K562 (cell line): ENCODE measurements at regions not wholly inside any gene's neighbourhood (a gene's known extent, or its start where the extent isn't known, plus 50 kb on each side); places are given as distances from the start of the nearest gene placed in this dataset.

ENCODE experiments used
- ATAC-seq: fragments of 200-7000 bp; cut with Tn5 transposase; 3 replicates; pipeline ENCODE4 v1.9.1; 2020; ENCODE audit warnings: moderate library complexity
- BruUV-seq: library from RNA; stranded (reverse); fragments of 400-500 nt; replicated peaks from 2 replicates; lab custom pipeline; 2021; lab: Mats Ljungman, UMichigan
- CTCF ChIA-PET: fragments of 300-600 bp; formaldehyde crosslinking; extraction: SDS; loops from one replicate; lab custom pipeline; 2021; ENCODE audit warnings: low intra/inter-chr PET ratio; lab: Yijun Ruan, JAX
- POLR2A ChIA-PET: fragments of 300-600, 350-650 bp; sonication (Branson Sonifier 250); formaldehyde crosslinking; extraction: SDS; loops from one replicate; lab custom pipeline; 2021; ENCODE audit warnings: antibody characterized with exemption, inconsistent platforms; lab: Yijun Ruan, JAX
- DNase-seq, 4 experiments: peaks; one replicate each; pipeline versions ENCODE4 v3.0.0 to v3.0.0-alpha.2; 2011 to 2018; ENCODE audit warnings: low spot score in 3 of 4, mixed read lengths in 3 of 4; ENCODE audit errors: extremely low read depth in 1 of 4
- FAIRE-seq: peaks from 2 replicates; lab custom pipeline; 2011; peaks lifted over from hg19 to GRCh38; lab: Jason Lieb, UNC
- H2AFZ ChIP-seq: 2 replicates; pipeline ENCODE4 v1.6.0; 2011; ENCODE audit warnings: low read depth, low read length, control low read depth, inconsistent platforms
- H3K27ac ChIP-seq: fragments of 200-600 bp; 3 replicates; pipeline ENCODE4 v1.8.0; 2011; ENCODE audit warnings: low read depth, mild to moderate bottlenecking, control low read depth, inconsistent platforms, low read length, moderate library complexity, mixed read lengths; ENCODE audit errors: extremely low read depth
- H3K27me3 ChIP-seq, 2 experiments: fragments of 300-600 bp in 1 of 2; 2 replicates in 1 of 2; 3 replicates in 1 of 2; pipeline versions ENCODE4 v1.6.0 to v1.8.0; 2011; ENCODE audit warnings: inconsistent platforms in 2 of 2, low read length in 2 of 2, mild to moderate bottlenecking in 1 of 2, mixed read lengths in 1 of 2, moderate library complexity in 1 of 2; ENCODE audit not compliant: control insufficient read depth in 2 of 2, insufficient read depth in 2 of 2
- H3K36me3 ChIP-seq: fragments of 300-600 bp; 3 replicates; pipeline ENCODE4 v1.8.0; 2011; ENCODE audit warnings: mild to moderate bottlenecking, low read length, inconsistent platforms; ENCODE audit not compliant: control insufficient read depth, insufficient read depth
- H3K4me1 ChIP-seq, 2 experiments: fragments of 200-600 bp in 1 of 2; replicated peaks in 1 of 2; 2 replicates in 1 of 2; 3 replicates in 1 of 2; pipeline versions ENCODE4 v1.5.1 to v1.8.0; 2011; ENCODE audit warnings: inconsistent platforms in 2 of 2, low read length in 2 of 2, mild to moderate bottlenecking in 1 of 2, mixed read lengths in 1 of 2, moderate library complexity in 1 of 2; ENCODE audit not compliant: control insufficient read depth in 2 of 2, insufficient read depth in 2 of 2
- H3K4me2 ChIP-seq: 2 replicates; pipeline ENCODE4 v1.6.1; 2011; ENCODE audit warnings: low read length, control low read depth, inconsistent platforms, mixed read lengths; ENCODE audit not compliant: insufficient read depth
- H3K4me3 ChIP-seq: fragments of 200-600 bp; sonication (generic), shearing (Covaris generic); 2 replicates; pipeline ENCODE4 v1.5.1; 2016; ENCODE audit warnings: control low read depth, inconsistent platforms
- H3K79me2 ChIP-seq: fragments of 200-600 bp; 3 replicates; pipeline ENCODE4 v1.8.0; 2011; ENCODE audit warnings: low read length, inconsistent platforms; ENCODE audit not compliant: control insufficient read depth, insufficient read depth
- H3K9ac ChIP-seq, 2 experiments: 2 replicates each; pipeline versions ENCODE4 v1.6.0 to v1.6.1; 2011; ENCODE audit warnings: low read depth in 2 of 2, low read length in 2 of 2, control low read depth in 1 of 2, inconsistent platforms in 1 of 2, mild to moderate bottlenecking in 1 of 2, mixed read lengths in 1 of 2; ENCODE audit not compliant: insufficient read depth in 1 of 2
- H3K9me1 ChIP-seq: one replicate; pipeline ENCODE4 v1.6.0; 2011; ENCODE audit warnings: inconsistent platforms, mild to moderate bottlenecking, low read length, moderate library complexity; ENCODE audit not compliant: control insufficient read depth, insufficient read depth
- H3K9me3 ChIP-seq: replicated peaks from 2 replicates; pipeline ENCODE4 v1.5.1; 2011; ENCODE audit warnings: low read depth, low read length, inconsistent platforms; ENCODE audit not compliant: control insufficient read depth, insufficient read depth
- H4K20me1 ChIP-seq: replicated peaks from 2 replicates; pipeline ENCODE4 v1.6.1; 2011; ENCODE audit warnings: low read length, inconsistent platforms, mixed read lengths; ENCODE audit not compliant: control insufficient read depth, insufficient read depth
- ATF7 ChIP-seq: fragments of 450-650 bp; IDR thresholded peaks from 2 replicates; pipeline ENCODE4 v1.7.1; 2014; ENCODE audit warnings: mild to moderate bottlenecking, moderate library complexity
- BHLHE40 ChIP-seq: IDR thresholded peaks from 2 replicates; pipeline ENCODE4 v1.6.1; 2011; ENCODE audit warnings: low read length, improper control_type of control experiment
- FOXA3 ChIP-seq, 2 experiments: fragments of 450-650 bp in 1 of 2; sonication (generic) in 1 of 2; formaldehyde crosslinking; IDR thresholded peaks in 1 of 2; conservative IDR thresholded peaks in 1 of 2; 2 replicates each; pipeline versions ENCODE4 v1.4.0 to v1.8.0; 2020 to 2022; ENCODE audit warnings: mild to moderate bottlenecking in 2 of 2, missing genetic modification reagents in 1 of 2
- HCFC1 ChIP-seq: IDR thresholded peaks from 2 replicates; pipeline ENCODE4 v1.6.1; 2012; ENCODE audit warnings: low read depth, low read length, improper control_type of control experiment
- NFIC ChIP-seq: fragments of 450-650 bp; IDR thresholded peaks from 2 replicates; pipeline ENCODE4 v1.6.1; 2017; ENCODE audit warnings: mild to moderate bottlenecking, inconsistent platforms
- POLR2G ChIP-seq: fragments of 200-400 bp; formaldehyde crosslinking; IDR thresholded peaks from 2 replicates; pipeline ENCODE4 v1.6.1; 2017; ENCODE audit warnings: low read depth, mild to moderate bottlenecking, antibody characterized with exemption, low read length, moderate library complexity
- RAD51 ChIP-seq: fragments of 450-650 bp; IDR thresholded peaks from 2 replicates; pipeline ENCODE4 v1.7.1; 2016; ENCODE audit warnings: low read depth, mild to moderate bottlenecking, borderline replicate concordance
- ZKSCAN3 ChIP-seq: fragments of 250-450 bp; sonication (Bioruptor Pico); IDR thresholded peaks from 2 replicates; pipeline ENCODE4 v1.4.0; 2020
- ZNF197 ChIP-seq: fragments of 200-800 bp; sonication (Bioruptor generic); IDR thresholded peaks from 2 replicates; pipeline ENCODE4 v1.6.1; 2016; ENCODE audit warnings: low read depth, missing genetic modification characterization, missing compliant biosample characterization
- ZNF445 ChIP-seq: fragments of 250-450 bp; sonication (Bioruptor Pico); IDR thresholded peaks from 2 replicates; pipeline ENCODE4 v1.4.0; 2020; ENCODE audit warnings: low read depth, mild to moderate bottlenecking, moderate library complexity
- ZNF644 ChIP-seq: fragments of 200-800 bp; sonication (Bioruptor generic); IDR thresholded peaks from 2 replicates; pipeline ENCODE4 v1.6.1; 2016; ENCODE audit warnings: low read depth, missing genetic modification characterization, missing compliant biosample characterization
- ZNF696 ChIP-seq: fragments of 250-450 bp; sonication (Bioruptor Pico); conservative IDR thresholded peaks from 2 replicates; pipeline ENCODE4 v1.4.0; 2020; ENCODE audit warnings: mild to moderate bottlenecking, moderate library complexity
- WGBS: fragments of 100-300 bp; shearing (Covaris generic); methylation state at CpG from one replicate; pipeline ENCODE4 v1.1.6; 2016; ENCODE audit warnings: low coverage, mixed read lengths; ENCODE audit not compliant: insufficient coverage; ENCODE audit errors: missing lambda C conversion rate; 5-methylcytosine and 5-hydroxymethylcytosine counted together
- in situ Hi-C: fragments of 300-500 bp; cut with MboI; formaldehyde crosslinking; loops from 4 replicates; pipeline ENCODE4 v1.15.0; 2018; ENCODE audit warnings: inconsistent platforms, mixed read lengths
- intact Hi-C: fragments of 100-400 bp; cut with micrococcal nuclease; formaldehyde crosslinking; loops from 2 replicates; pipeline ENCODE4 v1.14.2; 2022
- TF ChIP-seq, protein P1 (sequence below): fragments of 200-400 bp; formaldehyde crosslinking; IDR thresholded peaks from 2 replicates; pipeline ENCODE4 v1.6.1; 2017; ENCODE audit warnings: mild to moderate bottlenecking, low read depth, low read length, moderate library complexity
- TF ChIP-seq, protein P2 (sequence below): fragments of 250-450 bp; sonication (Bioruptor Pico); IDR thresholded peaks from 2 replicates; pipeline ENCODE4 v1.6.1; 2021; ENCODE audit warnings: mild to moderate bottlenecking
- TF ChIP-seq, protein P3 (sequence below): fragments of 450-650 bp; IDR thresholded peaks from 2 replicates; pipeline ENCODE4 v1.6.1; 2016; ENCODE audit warnings: antibody characterized with exemption
- TF ChIP-seq, protein P4 (sequence below): sonication (generic); formaldehyde crosslinking; IDR thresholded peaks from 2 replicates; pipeline ENCODE4 v1.8.0; 2022; ENCODE audit warnings: mild to moderate bottlenecking, missing genetic modification reagents
- TF ChIP-seq, protein P5 (sequence below): fragments of 250-450 bp; sonication (Bioruptor Pico); IDR thresholded peaks from 2 replicates; pipeline ENCODE4 v1.4.0; 2020
- TF ChIP-seq, protein P6 (sequence below): fragments of 250-450 bp; sonication (Bioruptor Pico); IDR thresholded peaks from 2 replicates; pipeline ENCODE4 v1.8.0; 2021; ENCODE audit warnings: borderline replicate concordance, mild to moderate bottlenecking, moderate library complexity; ENCODE audit not compliant: poor library complexity, severe bottlenecking

DNA sequence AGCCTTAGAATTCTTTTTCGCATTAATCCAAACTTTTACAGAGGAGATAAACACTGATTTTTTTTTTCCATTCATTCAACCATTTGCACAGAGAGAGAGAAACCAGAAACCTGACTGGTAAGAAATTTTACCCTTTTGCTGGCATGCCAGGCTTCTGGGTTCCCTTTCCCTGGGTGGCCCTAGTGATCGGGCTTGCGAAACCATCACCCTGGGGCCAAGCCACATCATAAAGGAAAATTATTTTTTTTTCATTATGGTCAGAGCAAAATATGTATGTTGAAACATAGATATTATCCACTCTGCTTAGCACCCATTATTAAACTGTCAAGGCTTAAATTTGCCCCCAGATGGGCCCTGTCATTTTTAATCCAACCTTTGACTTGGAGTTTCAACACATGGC is 55.4 kb upstream of the INHBA start:
- no peak overlapping the region for H2AFZ ChIP-seq
- POLR2A ChIA-PET: no interaction called here
- intact Hi-C loops: no loop called here

More for the DNA sequence above, 55.4 kb upstream of the INHBA start:
- Histone ChIP-seq H3K9ac (no peak overlapping the region), H3K79me2 (no peaks in the 10 kb centered on the region), H3K27me3 (no peaks in the 10 kb centered on the region), H3K9me1 (no peaks in the 10 kb centered on the region), H4K20me1 (no peaks in the 10 kb centered on the region), H3K4me2 (no peak overlapping the region), H3K27ac (no peak overlapping the region), H3K4me1 (no peaks in the 10 kb centered on the region), H3K36me3 (no peaks in the 10 kb centered on the region), H3K4me3 (no peak overlapping the region), H3K9me3 (no peaks in the 10 kb centered on the region)
- ATAC-seq (no peak), DNase-seq (no peak), FAIRE-seq (no peak)
- CTCF ChIA-PET: no interaction called here
- in situ Hi-C loops: no loop called here
- BruUV-seq: no TSS peak
- TF ChIP-seq, protein P1, sequence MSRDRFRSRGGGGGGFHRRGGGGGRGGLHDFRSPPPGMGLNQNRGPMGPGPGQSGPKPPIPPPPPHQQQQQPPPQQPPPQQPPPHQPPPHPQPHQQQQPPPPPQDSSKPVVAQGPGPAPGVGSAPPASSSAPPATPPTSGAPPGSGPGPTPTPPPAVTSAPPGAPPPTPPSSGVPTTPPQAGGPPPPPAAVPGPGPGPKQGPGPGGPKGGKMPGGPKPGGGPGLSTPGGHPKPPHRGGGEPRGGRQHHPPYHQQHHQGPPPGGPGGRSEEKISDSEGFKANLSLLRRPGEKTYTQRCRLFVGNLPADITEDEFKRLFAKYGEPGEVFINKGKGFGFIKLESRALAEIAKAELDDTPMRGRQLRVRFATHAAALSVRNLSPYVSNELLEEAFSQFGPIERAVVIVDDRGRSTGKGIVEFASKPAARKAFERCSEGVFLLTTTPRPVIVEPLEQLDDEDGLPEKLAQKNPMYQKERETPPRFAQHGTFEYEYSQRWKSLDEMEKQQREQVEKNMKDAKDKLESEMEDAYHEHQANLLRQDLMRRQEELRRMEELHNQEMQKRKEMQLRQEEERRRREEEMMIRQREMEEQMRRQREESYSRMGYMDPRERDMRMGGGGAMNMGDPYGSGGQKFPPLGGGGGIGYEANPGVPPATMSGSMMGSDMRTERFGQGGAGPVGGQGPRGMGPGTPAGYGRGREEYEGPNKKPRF: no peak
- no peak for TF ChIP-seq RAD51
- TF ChIP-seq FOXA3 (CRISPR knock-in tag; conservative IDR thresholded peaks at IDR 0.05 in 1 of 2, IDR thresholded peaks at IDR 0.05 in 1 of 2): no peak
- TF ChIP-seq, protein P2, sequence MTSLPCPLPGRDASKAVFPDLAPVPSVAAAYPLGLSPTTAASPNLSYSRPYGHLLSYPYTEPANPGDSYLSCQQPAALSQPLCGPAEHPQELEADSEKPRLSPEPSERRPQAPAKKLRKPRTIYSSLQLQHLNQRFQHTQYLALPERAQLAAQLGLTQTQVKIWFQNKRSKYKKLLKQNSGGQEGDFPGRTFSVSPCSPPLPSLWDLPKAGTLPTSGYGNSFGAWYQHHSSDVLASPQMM (CRISPR knock-in tag): no peak
- TF ChIP-seq, protein P3, sequence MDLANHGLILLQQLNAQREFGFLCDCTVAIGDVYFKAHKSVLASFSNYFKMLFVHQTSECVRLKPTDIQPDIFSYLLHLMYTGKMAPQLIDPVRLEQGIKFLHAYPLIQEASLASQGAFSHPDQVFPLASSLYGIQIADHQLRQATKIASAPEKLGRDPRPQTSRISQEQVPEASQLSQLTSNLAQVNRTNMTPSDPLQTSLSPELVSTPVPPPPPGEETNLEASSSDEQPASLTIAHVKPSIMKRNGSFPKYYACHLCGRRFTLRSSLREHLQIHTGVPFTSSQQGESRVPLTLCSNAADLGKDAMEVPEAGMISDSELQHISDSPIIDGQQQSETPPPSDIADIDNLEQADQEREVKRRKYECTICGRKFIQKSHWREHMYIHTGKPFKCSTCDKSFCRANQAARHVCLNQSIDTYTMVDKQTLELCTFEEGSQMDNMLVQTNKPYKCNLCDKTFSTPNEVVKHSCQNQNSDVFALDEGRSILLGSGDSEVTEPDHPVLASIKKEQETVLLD: no peak
- no peak for TF ChIP-seq ZNF445 (CRISPR knock-in tag)
- TF ChIP-seq ZNF696: no peak
- no peak for TF ChIP-seq BHLHE40
- TF ChIP-seq, protein P4, sequence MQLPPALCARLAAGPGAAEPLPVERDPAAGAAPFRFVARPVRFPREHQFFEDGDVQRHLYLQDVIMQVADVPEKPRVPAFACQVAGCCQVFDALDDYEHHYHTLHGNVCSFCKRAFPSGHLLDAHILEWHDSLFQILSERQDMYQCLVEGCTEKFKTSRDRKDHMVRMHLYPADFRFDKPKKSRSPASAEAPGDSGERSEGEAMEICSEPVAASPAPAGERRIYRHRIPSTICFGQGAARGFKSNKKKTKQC (CRISPR knock-in tag): no peak
- TF ChIP-seq HCFC1: no peak
- TF ChIP-seq, protein P5, sequence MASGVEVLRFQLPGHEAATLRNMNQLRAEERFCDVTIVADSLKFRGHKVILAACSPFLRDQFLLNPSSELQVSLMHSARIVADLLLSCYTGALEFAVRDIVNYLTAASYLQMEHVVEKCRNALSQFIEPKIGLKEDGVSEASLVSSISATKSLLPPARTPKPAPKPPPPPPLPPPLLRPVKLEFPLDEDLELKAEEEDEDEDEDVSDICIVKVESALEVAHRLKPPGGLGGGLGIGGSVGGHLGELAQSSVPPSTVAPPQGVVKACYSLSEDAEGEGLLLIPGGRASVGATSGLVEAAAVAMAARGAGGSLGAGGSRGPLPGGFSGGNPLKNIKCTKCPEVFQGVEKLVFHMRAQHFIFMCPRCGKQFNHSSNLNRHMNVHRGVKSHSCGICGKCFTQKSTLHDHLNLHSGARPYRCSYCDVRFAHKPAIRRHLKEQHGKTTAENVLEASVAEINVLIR (CRISPR knock-in tag): no peak
- no peak for TF ChIP-seq POLR2G
- TF ChIP-seq NFIC: no peak
- no peak for TF ChIP-seq ZKSCAN3 (CRISPR knock-in tag)
- TF ChIP-seq, protein P6, sequence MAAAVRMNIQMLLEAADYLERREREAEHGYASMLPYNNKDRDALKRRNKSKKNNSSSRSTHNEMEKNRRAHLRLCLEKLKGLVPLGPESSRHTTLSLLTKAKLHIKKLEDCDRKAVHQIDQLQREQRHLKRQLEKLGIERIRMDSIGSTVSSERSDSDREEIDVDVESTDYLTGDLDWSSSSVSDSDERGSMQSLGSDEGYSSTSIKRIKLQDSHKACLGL: no peak
- no peak for TF ChIP-seq ATF7
- TF ChIP-seq ZNF644: no peak
- no peak for TF ChIP-seq ZNF197 (CRISPR knock-in tag)
- WGBS: 6% methylated on average over 3 of the region's 3 CpGs
